Jurkat, Clone E6-1 (cell line): ENCODE measurements at regions not wholly inside any gene's neighbourhood (a gene's known extent, or its start where the extent isn't known, plus 50 kb on each side); places are given as distances from the start of the nearest gene placed in this dataset.
A peak's percentile ranks its signal among the peaks of the same experiment; 100 is the strongest.

Source experiments
- DNase-seq: peaks from one replicate; pipeline ENCODE4 v3.0.0-alpha.2; 2011; ENCODE audit warnings: low read depth, low spot score
- H3K4me3 ChIP-seq: 2 replicates; pipeline ENCODE4 v1.5.1; 2011; ENCODE audit warnings: mild to moderate bottlenecking, low read length, control low read depth, moderate library complexity

GRCh38 chr10:84890706-84891105, 562.3 kb downstream of the CCSER2 start:
- no peak for DNase-seq
- no peak overlapping the region for H3K4me3 ChIP-seq

DNA sequence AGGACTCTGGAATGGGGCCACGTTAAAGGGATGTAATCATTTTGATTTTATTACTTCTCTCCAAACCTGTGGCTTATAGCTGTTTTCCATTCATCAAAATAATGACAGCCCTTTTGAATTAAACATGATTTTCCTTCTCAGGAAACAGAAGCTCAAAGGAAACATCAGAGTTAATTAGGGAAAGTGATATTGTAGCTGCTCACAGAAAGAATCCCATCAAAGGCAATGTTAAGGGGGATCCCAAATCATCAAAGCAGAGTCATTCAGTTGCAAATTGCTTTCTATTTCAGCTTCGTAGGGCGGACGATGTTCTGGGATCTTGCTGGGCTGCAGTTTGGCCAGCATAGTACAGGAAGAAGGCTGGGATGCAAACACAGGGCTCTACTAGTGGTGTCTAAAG, 563.2 kb downstream of the CCSER2 start:
- H3K4me3 ChIP-seq, result no peak overlapping the region
- no peak for DNase-seq

DNA sequence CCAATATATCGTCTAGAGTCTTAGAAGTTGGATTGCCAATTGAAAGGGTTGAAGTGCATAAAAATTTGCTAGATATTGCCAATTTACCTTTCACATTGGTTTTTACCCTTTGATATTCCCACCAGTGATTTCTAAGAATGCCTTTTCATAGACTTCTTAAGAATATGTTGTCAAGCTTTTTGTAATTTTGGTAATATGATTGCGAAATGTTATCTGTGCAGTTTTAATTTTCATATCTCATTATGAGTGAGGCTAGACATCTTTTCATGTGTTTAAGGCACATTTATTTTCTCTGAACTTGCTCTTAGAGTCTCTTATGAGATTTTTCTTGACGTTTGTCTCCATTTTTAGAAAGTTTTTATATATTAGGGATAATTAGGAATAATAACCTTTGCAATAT, 567.2 kb downstream of the CCSER2 start:
- H3K4me3 ChIP-seq, result no peak overlapping the region
- no peak for DNase-seq

DNA sequence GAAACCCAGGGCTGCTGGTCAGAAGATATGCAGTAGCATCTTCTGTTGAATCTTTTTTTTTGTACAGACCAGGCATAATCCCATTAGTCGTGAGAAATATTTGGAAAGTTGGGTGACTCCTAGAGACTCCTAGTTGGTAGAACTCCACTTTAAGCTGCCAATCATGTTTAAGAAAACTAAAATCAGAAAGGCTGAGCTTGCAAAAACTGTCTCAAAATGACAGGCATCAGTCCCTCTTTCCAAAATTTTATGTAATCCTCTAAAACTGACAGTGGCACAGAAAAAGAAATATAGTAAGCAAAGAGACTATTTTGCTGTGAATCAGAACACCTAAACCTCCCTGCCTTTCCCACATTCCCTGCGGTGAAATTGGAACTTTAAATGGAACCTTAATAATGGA, 568.5 kb downstream of the CCSER2 start:
- H3K4me3 ChIP-seq, result no peak overlapping the region
- DNase-seq, result no peak

GRCh38 chr10:84899268-84899667, 570.9 kb downstream of the CCSER2 start:
- no peak overlapping the region for H3K4me3 ChIP-seq
- DNase-seq, result no peak

DNA sequence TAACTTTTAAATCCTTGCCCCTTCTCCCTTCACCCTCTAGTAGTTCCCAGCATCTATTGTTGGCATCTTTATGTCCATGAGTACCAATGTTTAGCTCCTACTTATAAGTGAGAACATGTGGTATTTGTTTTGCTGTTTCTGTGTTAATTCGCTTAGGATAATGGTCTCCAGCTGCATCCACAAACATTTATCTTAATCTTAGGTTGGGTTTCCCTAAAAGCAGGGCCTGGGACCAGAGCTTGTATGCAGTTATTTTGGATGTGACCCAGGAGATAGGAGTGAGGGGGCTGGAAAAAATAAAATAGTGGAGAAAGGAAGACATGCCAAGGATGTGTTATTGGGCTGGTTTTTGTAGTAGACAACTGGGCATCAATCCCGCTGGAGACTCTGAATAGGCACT, 571.8 kb downstream of the CCSER2 start:
- no peak for DNase-seq
- no peak overlapping the region for H3K4me3 ChIP-seq

DNA sequence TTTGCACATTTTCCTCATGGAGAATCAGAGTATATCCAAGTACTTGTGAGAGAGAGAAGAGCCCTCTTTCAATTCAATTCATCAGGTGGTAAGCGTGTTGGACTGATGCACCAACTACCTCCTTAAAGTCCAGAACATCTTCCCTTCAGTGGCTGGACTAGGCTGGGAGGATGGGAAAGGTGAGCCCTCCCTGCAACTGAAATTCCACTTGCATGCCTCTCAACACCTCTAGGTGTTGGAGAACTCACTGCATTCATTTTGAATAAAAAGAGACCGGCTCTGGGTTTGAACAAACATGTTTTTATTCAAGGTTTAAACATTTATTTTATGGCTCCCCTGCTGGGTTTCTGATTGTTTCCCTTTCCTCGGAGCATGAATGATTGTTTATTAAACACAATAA, 573.5 kb downstream of the CCSER2 start:
- no peak overlapping the region for H3K4me3 ChIP-seq
- DNase-seq, result no peak

- H3K4me3 ChIP-seq, result no peak overlapping the region
- no peak for DNase-seq
Observed at GRCh38 chr10:84902553-84902952, 574.2 kb downstream of the CCSER2 start.

DNA sequence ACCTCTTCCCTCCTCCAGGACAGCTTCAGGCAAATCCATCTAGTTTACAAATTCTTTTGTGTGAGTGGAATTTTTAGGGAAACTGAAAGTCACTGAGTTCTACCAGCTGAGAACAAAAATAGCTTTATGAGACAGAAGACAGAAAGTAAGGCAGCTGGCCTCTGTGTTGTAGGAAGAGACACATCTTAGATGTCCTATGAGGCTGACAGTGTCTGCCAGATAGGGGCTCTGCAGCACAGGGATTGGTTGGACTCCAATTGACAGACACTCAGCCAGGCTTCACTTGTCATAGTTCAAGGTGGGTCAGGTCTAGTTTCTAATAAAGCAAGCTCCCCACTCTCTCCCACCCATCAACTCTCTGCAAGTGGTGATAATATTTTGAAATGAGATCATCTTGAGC, 574.9 kb downstream of the CCSER2 start:
- H3K4me3 ChIP-seq, result no peak overlapping the region
- DNase-seq, result no peak

GRCh38 chr10:84907461-84908009, 579.1 kb downstream of the CCSER2 start:
- no peak for DNase-seq
- H3K4me3 ChIP-seq, result no peak overlapping the region

GRCh38 chr10:84908491-84908890, 580.1 kb downstream of the CCSER2 start:
- no peak overlapping the region for H3K4me3 ChIP-seq
- no peak for DNase-seq

DNA sequence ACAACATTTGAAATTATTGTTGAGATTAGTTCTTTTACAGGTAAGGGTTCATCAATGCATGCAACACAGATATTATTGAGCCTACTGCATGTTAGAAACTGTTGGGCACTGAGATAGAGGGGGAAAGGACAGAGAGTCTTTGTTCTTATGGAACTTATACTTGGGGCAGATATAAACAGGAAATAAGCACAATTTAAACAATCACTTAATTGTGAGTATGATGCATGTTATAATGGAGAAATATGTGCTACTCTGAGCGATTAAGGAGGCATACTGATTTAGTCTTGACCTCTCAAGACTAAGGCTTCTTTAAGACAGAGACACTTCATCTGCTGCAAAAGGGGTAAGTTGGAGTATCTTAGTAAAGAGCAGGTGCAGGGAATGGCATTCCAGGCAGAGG, 593.3 kb downstream of the CCSER2 start:
- no peak overlapping the region for H3K4me3 ChIP-seq
- no peak for DNase-seq

- no peak overlapping the region for H3K4me3 ChIP-seq
- no peak for DNase-seq
Observed at GRCh38 chr10:84924131-84924530, 595.7 kb downstream of the CCSER2 start.

DNA sequence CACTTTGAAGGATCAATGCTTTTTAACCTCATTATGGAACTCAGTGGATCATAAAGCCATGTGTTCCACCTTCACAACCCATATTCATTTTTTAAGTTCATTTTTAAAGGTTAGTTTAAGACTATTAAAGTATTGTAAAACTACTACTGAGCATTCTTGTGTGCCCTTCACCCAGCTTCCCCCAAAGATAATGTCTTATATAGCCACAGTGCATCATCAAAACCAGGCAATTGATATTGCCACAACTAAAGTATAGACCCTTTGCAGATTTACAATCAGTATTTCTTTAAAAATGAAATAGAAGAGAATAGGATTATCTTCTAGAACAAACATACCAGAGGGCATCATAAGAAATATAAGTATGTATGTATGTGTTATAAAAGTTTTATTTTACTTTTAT, 597.1 kb downstream of the CCSER2 start:
- H3K4me3 ChIP-seq, result no peak overlapping the region
- no peak for DNase-seq

GRCh38 chr10:84933402-84933801, 605.0 kb downstream of the CCSER2 start:
- no peak overlapping the region for H3K4me3 ChIP-seq
- DNase-seq, result no peak

DNA sequence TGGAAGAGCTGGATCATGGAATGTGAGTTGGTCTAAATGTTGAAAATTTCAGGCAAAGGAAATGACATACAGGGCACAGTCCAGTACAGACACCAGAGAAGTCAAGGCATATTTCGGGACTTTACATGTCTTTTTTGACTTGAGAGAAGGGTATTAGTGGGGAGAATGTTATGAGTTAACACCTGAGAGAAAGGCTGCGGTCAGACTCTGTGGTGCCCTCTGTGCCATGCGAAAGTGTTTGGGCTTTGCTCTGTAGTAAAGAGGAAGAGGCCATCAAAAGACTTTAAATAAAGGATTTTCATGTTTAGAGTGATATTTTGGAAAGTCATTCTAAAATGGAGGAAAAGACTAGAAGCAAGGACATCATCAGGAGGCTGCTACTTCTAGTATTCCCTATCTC, 607.4 kb downstream of the CCSER2 start:
- no peak overlapping the region for H3K4me3 ChIP-seq
- no peak for DNase-seq

GRCh38 chr10:84938117-84938905, 609.9 kb downstream of the CCSER2 start:
- peak; percentile 32 for DNase-seq
- no peak overlapping the region for H3K4me3 ChIP-seq

GRCh38 chr10:84943541-84943940, 615.2 kb downstream of the CCSER2 start:
- no peak overlapping the region for H3K4me3 ChIP-seq
- no peak for DNase-seq

DNA sequence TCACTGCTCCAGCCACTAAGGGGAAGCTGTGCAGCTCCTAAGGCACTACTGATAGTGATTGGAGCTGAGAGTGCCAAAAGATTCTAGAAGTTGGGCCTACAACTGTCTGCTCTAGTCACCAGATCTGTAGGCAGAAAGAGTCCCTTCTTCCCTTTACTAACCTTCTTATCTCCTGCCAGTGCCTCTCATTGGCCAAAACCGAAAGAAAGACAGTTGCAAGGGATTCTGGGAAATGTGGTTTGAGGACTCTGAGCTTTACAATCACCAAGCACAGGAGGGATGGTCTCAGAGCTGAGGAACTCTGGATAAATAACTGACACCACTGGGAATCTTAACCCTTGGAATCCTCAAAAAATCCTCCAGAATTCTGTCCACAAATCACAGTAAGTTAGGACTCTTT, 615.8 kb downstream of the CCSER2 start:
- DNase-seq, result peak; percentile 26

DNA sequence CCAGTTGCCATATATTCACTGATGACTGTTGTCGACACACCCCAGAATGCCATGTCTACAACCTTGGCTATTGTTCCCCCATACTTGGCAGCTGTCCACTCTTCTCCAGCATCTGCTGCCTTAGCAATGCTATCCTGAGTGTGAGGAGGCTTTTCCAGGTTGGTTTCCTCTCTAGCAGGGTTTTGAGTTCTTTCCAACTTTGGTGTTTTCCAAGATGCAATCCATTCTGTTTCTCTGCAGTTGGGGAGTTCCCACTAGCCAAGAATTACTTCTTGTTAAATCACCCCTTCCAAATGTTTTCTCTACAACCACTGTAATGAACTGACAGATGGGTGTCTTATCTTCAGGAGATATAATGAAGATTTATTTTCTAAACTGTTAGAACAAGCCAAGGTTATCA, 617.4 kb downstream of the CCSER2 start:
- no peak overlapping the region for H3K4me3 ChIP-seq
- DNase-seq, result no peak

More for the DNA sequence above, 615.8 kb downstream of the CCSER2 start:
- H3K4me3 ChIP-seq, result no peak overlapping the region

GRCh38 chr10:84946904-84947303, 618.5 kb downstream of the CCSER2 start:
- no peak for DNase-seq
- H3K4me3 ChIP-seq, result no peak overlapping the region
